GM12878 (cell line): ENCODE measurements at regions not wholly inside any gene's neighbourhood (a gene's known extent, or its start where the extent isn't known, plus 50 kb on each side); places are given as distances from the start of the nearest gene placed in this dataset.

Experiments used
- CBX3 ChIP-seq: fragments of 200-600 bp; sonication (generic); IDR thresholded peaks from 2 replicates; pipeline ENCODE4 v1.6.1; 2016; ENCODE audit warnings: low read depth, borderline replicate concordance
- USF1 ChIP-seq: IDR thresholded peaks from 2 replicates; pipeline ENCODE4 v1.6.1; 2011; ENCODE audit warnings: borderline replicate concordance, low read depth, mild to moderate bottlenecking, moderate library complexity, mixed read lengths, low read length; ENCODE audit not compliant: insufficient read depth; ENCODE audit errors: extremely low read length
- ZNF687 ChIP-seq: fragments of 450-650 bp; IDR thresholded peaks from 2 replicates; pipeline ENCODE4 v1.6.1; 2017; ENCODE audit warnings: mild to moderate bottlenecking, moderate library complexity

GRCh38 chr1:229757226-229757625 is 131.2 kb downstream of the URB2 start:
- no peak for TF ChIP-seq USF1
- TF ChIP-seq CBX3: no peak
- no peak for TF ChIP-seq ZNF687
